ENCODE measurements at regions not wholly inside any gene's neighbourhood (a gene's known extent, or its start where the extent isn't known, plus 50 kb on each side); places are given as distances from the start of the nearest gene placed in this dataset.

DNA sequence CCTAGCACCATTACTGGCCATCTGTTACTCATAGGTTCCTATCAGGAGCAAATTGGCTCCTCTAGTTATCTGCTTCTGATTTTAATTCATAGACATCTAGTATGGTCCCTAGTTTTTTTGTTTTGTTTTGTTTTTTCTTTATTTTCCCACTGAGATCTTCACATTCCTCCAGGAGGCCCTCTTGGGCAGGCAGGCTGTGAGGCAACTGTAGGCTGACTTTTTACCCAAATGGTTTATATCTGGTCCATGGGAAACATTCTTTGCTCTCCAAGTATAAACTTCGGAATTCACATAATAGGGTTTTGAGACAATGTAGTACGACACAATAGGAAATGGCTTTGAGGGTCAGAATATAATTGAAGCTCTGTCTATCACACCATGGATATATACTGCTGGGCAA is 250.9 kb upstream of the DAB2 start:
- no peak overlapping the region for H3K4me3 ChIP-seq (ENCODE audit: low read depth, poor library complexity, severe bottlenecking)
- no peak for TF ChIP-seq CTCF (IDR thresholded peaks at IDR 0.05)
- TF ChIP-seq POLR2A (IDR thresholded peaks at IDR 0.05) = no peak
- no peak for DNase-seq (ENCODE audit: low spot score in 2 of 2)
- WGBS, 2 donors = 76 to 78% methylated on average over 2 of the region's 2 CpGs
- intact Hi-C loops (cut with DNase I; ENCODE audit: low total_unique reads) = no loop called here

DNA sequence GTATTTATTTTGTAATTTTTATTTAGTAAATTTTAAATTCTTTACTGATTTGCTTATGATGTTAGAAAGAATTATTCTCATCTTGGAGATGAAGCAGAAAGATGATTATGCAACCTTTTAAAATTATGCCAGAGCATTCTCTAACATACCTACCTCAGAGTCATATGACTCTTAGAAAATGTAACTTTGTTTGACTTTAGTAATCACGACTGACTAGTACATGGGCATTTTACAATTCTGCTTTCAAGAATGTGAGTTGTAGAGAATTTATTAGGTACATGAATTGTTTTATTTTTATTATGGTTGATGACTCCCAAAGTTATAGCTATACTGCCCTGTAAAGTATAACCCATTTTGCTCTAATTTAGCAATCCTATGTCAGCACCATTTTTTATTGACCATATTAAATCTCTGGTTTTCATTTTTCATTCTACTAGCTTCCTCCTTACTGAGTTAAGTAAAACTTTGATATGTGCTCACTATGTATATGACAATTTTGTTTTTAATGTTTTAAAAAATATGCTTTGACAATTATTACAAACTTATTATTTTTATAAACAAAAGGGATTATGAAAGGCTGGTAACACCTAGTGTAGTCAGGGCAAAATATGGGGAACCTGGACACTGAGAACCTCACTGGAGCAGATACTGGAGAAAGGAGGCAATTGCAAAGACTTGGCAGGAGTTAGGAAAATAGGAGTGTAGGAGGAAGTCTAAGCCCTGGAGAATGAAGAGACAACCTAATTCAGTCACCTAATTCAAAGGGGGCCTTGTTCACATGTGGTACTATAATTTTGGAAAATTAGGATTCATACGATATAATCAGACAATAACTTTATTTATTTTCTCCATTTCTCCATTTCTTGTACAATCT is 249.7 kb upstream of the DAB2 start:
- no peak overlapping the region for H3K4me3 ChIP-seq (ENCODE audit: low read depth, poor library complexity, severe bottlenecking)
- 70 to 74% methylated on average over 2 of the region's 2 CpGs for WGBS, 2 donors
- intact Hi-C loops (cut with DNase I; ENCODE audit: low total_unique reads) = no loop called here
- TF ChIP-seq CTCF (IDR thresholded peaks at IDR 0.05) (no peak), POLR2A (IDR thresholded peaks at IDR 0.05) (no peak)
- DNase-seq (ENCODE audit: low spot score in 2 of 2) = no peak

DNA sequence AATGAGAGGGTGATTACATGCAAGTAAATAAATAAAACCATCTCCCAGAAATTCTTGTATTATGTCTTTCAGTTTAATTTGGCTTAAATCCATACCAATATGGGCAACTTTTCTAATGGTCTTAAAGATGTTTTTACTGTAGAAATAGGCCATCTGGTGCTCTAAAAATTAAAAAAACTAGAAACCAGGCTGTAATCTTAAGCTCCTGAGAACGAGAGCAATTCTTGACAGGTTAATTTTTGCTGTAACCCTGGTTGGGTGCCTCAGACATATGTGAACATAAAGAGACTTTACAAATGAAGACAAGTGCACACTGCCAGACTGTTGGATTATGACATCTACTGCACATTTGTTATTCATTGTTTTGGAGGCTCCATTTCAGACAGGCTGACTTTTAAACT is 246.8 kb upstream of the DAB2 start:
- H3K4me3 ChIP-seq (ENCODE audit: low read depth, poor library complexity, severe bottlenecking) = no peak overlapping the region
- no peak for DNase-seq (ENCODE audit: low spot score in 2 of 2)
- 59 to 67% methylated on average over 1 of the region's 1 CpG for WGBS, 2 donors
- TF ChIP-seq CTCF (IDR thresholded peaks at IDR 0.05) (no peak), POLR2A (IDR thresholded peaks at IDR 0.05) (no peak)
- intact Hi-C loops (cut with DNase I; ENCODE audit: low total_unique reads) = no loop called here

DNA sequence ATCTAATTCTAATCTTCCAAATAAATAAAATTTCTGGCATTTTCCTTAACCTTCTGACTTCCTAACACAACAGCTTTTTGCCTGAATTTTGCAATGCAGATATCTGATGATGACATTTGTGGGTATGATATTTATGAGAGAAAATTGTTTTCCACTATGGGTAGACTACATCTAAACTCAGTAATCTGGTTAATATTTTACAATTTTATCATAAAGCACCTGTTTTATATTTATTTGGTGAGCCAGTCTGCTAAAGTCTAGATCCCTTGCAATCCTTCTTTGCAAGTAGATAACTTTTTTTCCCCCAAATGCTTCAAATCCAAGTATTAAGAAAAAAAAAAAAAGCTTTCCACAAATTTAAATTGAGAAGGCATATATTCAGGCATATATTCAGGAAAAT is 246.2 kb upstream of the DAB2 start:
- H3K4me3 ChIP-seq (ENCODE audit: low read depth, poor library complexity, severe bottlenecking) = no peak overlapping the region
- intact Hi-C loops (cut with DNase I; ENCODE audit: low total_unique reads) = no loop called here
- no peak for TF ChIP-seq POLR2A (IDR thresholded peaks at IDR 0.05)
- no peak for TF ChIP-seq CTCF (IDR thresholded peaks at IDR 0.05)
- no peak for DNase-seq (ENCODE audit: low spot score in 2 of 2)

DNA sequence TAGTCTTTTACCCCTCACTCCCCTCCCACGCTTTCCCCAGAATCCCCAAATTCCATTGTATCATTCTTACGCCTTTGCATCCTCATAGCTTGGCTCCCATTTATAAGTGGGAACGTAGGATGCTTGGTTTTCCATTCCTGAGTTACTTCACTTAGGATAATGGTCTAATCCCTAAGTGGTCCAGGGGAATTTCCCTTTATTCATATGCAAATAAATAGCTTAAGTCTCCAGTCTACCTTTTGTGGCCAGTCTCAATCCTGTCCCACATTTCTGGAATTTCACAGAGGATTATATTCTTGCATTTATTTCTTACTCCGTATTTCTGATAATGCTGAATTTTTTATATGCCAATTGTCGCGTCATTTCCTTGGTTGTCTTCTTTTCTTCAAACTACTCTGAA is 245.6 kb upstream of the DAB2 start:
- 93 to 97% methylated on average over 6 of the region's 6 CpGs for WGBS, 2 donors
- TF ChIP-seq CTCF (IDR thresholded peaks at IDR 0.05) (no peak), POLR2A (IDR thresholded peaks at IDR 0.05) (no peak)
- intact Hi-C loops (cut with DNase I; ENCODE audit: low total_unique reads) = no loop called here
- DNase-seq (ENCODE audit: low spot score in 2 of 2) = no peak
- H3K4me3 ChIP-seq (ENCODE audit: low read depth, poor library complexity, severe bottlenecking) = no peak overlapping the region

GRCh38 chr5:39668980-39669379 is 244.2 kb upstream of the DAB2 start:
- intact Hi-C loops (cut with DNase I; ENCODE audit: low total_unique reads) = no loop called here
- 95 to 97% methylated on average over 3 of the region's 3 CpGs for WGBS, 2 donors
- H3K4me3 ChIP-seq (ENCODE audit: low read depth, poor library complexity, severe bottlenecking) = no peak overlapping the region
- no peak for DNase-seq (ENCODE audit: low spot score in 2 of 2)
- TF ChIP-seq CTCF (IDR thresholded peaks at IDR 0.05) (no peak), POLR2A (IDR thresholded peaks at IDR 0.05) (no peak)
